ENCODE measurements at regions not wholly inside any gene's neighbourhood (a gene's known extent, or its start where the extent isn't known, plus 50 kb on each side); places are given as distances from the start of the nearest gene placed in this dataset.
"Not testable (repeated sequence)": the region's sequence is repeated elsewhere in the genome, so short reads cannot be mapped to it uniquely, and the experiment has no call there.

DNA sequence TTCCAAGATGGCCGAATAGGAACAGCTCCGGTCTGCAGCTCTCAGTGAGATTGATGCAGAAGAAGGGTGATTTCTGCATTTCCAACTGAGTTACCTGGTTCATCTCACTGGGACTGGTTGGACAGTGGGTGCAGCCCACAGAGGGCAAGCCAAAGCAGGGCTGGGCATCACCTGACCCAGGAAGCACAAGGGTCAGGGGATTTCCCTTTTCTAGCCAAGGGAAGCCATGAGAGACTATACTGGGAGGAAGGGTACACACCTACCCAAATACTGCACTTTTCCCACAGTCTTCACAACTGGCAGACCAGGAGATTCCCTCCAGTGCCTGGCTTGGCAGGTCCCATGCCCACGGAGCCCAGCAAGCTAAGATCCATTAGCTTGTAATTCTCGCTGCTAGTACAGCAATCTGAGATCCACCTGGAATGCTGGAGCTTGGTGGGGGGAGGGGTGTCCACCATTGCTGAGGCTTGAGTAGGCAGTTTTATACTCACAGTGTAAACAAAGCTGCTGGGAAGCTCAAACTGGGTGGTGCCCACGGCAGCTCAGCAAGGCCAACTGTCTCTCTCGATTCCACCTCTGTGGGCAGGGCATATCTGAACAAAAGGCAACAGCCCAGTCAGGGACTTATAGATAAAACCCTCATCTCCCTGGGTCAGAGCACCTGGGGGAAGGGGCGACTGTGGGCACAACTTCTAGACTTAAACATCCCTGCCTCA is 365.8 kb downstream of the SPRY2 start:
- DNase-seq (ENCODE audit: low read depth): not testable (repeated sequence)

DNA sequence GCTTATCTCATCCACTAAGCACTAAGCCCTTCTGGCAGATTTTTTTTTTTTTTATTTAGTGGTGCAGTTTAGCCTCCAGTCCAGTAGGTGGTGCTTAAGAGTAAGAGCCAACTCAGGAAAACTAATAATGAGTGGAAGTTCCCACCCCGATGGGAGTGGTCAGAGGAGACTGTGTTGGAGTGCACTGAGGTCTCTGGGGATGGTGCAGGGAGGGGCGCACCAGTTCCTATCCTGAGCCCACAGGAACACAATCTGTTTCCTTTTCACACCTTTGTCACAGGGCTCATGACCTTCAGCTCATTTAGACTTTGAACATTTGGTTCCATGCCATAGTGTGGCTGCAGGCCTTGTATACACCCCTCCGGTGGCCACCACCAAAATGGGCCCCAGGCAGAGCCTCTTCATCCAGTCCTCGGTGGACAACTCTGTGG is 367.4 kb downstream of the SPRY2 start:
- no peak for DNase-seq (ENCODE audit: low read depth)

DNA sequence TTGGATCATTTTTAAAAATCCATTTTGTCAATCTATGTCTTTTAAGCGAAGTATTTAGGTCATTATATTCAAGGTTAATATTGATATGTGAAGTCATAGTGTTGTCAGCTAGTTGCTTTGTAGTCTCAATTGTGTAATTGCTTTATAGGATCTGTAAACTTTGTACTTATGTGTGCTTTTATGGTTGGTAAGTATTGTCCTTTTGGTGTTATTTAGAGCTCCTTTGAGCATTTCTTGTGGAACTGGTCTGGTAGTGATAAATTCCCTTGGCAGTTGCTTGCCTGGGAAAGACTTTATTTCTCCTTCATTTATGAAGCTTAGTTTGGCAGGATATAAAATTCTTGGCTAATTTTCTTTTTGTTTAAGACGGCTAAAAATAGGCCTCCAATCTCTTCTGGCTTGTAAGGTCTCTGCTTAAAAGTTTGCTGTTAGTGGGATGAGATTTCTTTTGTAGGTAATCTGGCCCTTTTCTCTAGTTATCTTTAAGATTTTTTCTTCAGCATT is 368.8 kb downstream of the SPRY2 start:
- DNase-seq (ENCODE audit: low read depth): no peak

DNA sequence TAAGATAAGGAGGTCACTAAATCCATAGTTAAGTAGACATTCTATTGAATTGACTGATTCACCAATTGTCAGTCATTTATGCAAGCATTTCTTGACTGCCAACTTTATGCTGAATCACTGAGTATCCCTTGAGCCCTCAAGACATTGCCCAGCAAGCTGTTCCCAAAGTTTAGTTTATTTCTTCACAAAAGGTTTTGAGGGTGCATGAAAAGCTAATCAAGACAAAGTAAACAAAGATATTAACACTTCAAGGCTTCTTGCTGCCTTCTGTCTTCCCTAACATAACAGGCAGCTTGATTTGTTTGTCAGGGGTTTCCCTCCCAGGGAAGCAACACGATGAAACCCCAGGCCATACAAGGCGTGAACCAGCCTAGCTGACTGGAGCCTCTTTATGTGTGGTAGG is 374.4 kb downstream of the SPRY2 start:
- DNase-seq (ENCODE audit: low read depth): no peak

DNA sequence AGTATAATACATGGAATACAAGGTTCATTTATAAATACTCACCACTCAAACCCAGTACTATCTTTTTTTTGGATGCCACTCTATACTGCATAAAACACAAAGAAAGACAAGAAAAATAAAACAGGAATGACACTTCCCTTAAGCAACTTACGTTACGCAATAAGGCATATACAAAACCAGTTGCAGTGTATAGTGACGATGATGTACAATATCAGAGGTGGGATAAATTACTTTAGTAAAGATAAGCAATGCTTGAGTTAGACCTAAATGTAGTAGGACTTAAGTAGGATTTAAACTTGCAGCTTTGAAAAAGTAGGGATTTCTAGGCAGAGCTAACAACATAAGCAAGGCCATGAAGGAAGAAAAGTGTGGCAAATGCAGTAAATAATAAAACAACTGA is 374.9 kb downstream of the SPRY2 start:
- DNase-seq (ENCODE audit: low read depth): no peak

DNA sequence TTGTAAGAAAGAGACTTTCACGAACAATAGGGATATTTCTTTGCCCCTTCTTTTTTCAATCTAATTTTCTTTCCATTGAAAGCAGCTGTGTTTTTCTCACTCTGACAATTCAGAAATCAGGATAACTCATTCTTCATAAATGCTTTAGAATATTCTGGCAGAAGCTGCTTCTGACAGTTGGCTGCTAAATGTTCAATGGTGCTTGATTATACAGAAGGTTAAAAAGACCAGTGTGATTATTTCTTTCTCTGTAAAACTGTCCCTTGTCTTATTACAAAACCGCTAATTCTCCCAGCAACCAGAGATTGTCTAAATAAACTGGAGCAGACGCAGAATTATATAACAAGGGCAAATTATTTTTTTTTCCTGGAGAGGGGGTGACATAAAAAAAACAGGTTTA is 394.4 kb downstream of the SPRY2 start:
- no peak for DNase-seq (ENCODE audit: low read depth)

DNA sequence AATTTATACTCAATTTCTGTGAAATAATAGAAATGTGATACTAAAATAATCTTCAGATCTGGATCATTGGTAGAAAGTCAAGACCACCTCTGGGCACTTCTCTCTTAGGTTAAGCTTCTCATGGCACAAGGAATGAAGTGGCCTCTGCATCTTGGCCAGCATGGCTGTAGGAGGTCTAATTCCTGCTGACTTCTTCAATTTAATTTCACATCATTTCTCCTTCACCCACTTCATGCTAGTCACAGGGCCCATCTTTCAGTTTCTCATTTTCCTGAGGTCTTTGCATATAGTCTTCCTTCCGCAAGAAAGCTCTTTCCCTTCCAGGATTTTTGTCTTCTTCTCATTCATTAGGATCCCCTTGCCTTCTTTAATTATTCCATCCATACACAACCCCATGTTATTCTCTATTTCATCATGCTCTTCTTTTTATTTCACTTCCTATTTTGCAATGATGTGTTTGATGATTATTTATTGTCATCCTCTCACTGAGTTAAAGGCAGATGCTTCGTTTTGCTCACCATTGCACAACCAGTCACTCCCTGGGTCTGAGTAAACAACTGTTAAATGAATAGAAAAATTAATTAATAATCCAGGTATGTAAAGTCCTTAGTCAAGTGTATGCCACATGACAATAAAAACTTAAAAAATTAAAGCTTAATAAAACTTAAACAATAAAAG is 397.4 kb downstream of the SPRY2 start:
- no peak for DNase-seq (ENCODE audit: low read depth)

DNA sequence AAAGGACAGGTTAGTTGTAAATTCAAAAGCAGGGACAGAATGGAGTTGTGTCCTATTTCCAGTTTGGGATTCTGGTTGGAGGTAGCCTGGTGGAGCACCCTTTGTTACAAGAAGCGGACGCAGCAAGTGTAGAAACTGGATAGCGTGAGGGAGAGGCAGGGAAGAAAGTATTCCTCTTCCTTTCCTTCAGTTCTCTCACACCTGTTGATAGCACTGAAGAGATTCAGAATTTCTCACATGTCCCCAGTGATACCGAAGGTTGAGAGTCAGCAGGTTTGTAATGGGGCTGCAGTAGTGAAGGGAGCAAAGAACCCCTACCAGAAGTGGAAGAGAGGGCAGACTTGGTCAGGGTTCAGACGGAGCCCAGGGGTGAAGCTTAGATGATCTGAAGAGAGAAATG is 399.2 kb downstream of the SPRY2 start:
- no peak for DNase-seq (ENCODE audit: low read depth)

DNA sequence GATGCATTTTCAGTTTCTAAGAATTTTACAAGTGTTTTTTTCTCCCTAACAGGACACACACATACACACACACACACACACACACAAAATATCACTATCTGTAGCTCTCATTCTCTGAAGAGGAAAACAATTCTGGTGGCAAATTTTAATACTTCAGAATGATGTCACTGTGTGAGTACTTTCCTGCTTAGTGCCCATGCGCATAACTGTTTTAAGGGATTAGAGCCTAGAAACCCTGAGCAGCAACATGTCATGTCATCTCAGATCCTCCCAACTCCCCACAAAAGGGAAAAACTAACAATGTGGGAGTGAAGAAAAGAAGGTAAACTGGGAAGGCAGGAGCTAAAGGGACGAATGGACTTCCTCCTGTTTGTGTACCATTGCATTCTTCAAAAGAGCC is 401.2 kb downstream of the SPRY2 start:
- no peak for DNase-seq (ENCODE audit: low read depth)

DNA sequence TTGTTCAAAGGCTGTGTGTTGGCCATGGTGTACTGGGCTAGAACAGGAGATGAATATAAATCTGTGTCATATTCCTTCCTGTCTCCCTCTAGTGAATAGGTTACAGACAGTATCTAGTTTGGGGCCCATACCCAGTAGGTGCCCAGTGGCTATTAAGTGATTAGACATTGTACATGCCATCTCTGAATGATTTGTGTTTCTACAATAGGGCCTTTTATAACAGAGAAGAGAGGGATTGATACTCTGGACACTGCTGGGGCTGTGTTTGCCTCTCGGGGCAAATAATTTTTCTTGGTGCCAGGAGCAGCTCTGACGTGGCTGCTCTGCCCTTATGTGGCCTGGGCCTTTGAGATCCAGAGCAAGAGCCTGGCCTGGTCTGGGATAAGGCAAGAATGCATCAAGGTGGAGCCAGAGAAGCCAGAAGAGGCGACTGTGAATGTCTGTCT is 403.1 kb downstream of the SPRY2 start:
- DNase-seq (ENCODE audit: low read depth): no peak

DNA sequence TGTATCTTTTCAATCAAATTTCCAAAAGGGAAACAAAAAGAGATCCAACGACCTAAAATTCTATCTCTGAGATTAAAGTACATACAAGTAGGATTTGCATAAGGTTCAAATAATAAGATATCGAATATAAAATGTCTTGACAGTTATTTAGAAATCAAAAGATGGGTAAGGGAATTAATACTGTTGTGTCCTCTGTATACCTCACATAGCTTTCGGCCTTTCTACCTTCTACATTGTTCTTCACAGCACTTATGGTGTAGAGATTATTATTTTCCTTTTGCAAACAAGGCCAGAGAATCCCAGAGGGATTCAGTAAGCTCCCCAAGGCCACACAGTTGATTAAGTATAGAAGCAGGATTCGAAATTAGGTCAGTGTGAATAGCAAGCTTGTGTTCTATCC is 403.6 kb downstream of the SPRY2 start:
- no peak for DNase-seq (ENCODE audit: low read depth)

DNA sequence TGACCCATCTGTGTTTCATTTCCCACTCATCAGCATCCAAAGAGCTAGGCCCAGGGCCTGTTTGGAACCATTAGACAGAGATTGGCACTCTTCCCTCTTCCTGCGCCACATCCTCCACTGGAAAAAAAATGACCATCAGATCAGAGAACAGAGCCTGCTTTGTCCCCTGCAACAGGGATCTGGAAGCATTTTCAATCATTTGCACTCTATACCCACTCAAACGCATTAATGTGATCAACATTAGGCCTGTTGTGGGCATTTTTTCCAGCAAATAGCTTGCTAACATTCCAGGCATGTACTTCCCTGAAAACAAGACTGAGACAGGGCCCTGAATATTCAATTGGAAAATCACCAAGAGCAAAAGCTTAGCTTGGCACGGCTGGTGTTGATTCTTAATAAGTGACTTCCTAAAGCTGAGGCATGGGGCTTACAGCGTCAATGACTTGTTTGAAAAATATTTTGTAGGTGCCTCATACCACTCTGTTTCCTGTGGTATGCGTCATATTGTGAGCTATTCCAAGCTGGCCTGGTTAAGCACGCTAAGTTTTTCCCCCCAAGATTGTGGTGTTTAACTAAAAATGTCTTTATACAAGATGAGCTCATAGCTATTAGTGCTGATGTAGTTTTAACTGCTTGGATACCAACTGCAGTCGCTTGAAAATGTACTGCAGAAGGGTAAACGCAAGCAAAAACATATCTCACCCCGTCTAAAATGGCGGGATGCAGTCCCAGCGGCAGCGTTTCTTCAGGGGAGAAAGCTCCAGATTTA is 404.4 kb downstream of the SPRY2 start:
- DNase-seq (ENCODE audit: low read depth): no peak

DNA sequence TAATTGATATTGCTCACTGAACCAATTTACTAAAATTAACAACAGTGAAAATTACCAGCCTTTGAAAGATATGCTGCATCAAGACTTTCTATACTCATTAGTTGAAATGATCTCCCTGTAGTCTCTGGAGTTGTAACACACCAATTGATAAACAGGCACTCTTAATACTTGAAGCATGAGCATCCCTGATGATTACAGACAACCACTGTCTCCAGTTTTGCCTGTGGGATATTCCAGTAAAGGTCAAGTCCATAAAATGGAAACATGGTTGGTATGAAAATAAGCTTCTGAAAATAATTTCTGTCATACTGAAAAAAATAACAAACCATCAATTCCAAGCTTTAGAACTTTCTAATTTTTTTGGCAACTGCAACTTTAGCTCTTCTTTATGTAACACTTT is 405.8 kb downstream of the SPRY2 start:
- DNase-seq (ENCODE audit: low read depth): no peak

DNA sequence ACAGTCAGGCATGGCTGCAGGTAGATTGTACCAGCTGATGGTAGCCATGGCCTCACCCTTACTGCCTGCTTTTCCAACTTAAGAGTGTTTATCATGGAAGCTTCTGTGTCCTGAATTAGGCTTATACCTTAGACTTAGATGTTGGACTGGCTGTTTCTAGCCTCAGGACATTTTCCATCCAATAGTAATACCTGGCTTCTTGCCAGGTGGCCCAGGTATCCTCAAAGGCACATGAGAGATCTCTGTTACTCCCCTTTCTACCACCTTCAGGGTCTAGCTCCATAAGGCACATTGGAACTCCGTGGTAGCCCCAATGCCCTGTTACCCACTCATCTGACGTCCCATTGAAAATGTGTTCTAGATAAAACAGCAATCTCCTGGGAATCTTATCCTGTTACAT is 407.5 kb downstream of the SPRY2 start:
- no peak for DNase-seq (ENCODE audit: low read depth)

DNA sequence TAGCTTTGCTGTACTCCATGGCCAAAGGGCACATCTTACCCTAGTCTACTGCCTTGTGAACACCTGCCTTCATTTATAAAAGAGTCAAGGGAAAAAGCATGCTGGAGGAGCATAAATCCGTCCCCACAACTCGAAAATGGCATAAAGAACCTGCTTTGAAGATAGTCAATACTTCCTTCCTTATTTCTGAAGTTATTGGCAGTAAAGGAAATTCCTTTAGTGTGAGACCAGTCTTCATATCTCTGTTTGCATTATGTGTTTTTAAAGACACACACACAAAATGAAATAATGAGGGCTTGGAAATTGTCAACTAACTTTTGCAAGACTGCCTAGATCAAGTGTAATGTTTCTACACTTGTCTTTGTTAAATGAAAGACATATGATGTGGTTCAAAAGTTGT is 408.4 kb downstream of the SPRY2 start:
- DNase-seq (ENCODE audit: low read depth): no peak

DNA sequence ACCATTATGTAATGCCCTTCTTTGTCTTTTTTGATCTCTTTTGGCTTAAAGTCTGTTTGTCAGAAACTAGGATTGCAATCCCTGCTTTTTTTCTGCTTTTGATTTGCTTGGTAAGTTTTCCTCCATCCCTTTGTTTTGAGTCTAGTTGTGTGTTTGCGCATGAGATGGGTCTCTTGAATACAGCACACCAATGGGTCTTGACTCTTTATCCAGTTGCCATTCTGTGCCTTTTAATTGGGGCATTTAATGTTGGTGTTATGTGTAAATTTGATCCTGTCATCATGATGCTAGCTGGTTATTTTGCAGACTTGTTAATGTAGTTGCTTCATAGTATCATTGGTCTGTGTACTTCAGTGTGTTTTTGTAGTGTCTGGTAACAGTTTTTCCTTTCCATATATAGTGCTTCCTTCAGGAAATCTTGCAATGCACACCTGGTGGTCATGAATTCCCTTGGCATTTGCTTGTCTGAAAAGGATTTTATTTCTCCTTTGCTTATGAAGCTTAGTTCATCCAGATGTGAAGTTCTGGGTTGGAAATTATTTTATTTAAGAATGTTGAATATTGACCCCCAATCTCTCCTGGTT is 416.9 kb downstream of the SPRY2 start:
- DNase-seq (ENCODE audit: low read depth): not testable (repeated sequence)

DNA sequence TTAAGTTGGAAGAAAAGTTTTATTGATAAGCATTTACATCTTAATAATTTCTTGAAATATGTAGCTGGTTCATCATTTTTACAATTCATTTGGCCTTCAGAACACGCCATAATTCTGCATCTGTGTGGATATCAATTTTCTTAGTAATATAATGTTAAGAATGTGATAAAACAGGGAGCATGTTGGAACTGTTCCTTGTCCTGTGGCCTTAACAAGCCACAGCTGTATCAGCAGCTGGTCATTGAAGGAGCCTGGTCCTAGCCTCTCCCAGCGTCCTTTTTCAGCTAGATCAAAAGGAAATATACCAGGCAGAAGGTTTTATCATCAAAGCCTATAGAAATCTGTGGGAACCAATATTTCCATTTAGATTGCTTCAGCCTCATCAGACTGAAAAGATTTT is 421.8 kb downstream of the SPRY2 start:
- DNase-seq (ENCODE audit: low read depth): no peak

DNA sequence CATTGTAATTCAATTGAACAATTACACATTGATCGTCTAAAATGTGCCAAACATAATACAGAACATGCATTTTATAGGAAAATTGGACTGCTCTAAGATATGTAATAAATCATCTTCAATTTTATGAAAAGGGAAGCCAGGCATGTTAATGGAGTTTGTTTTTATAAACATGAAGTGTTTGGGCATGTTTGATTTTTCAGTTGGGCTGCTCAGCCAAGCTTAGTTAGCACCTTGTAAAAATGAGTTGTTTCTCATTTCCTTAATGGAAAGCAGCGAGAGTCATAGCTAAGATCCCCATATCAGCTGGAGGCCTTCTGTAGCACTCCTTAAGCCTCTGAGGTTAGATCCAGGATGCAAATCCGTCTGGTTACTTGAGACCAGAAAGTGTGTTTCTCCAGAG is 422.3 kb downstream of the SPRY2 start:
- DNase-seq (ENCODE audit: low read depth): no peak

DNA sequence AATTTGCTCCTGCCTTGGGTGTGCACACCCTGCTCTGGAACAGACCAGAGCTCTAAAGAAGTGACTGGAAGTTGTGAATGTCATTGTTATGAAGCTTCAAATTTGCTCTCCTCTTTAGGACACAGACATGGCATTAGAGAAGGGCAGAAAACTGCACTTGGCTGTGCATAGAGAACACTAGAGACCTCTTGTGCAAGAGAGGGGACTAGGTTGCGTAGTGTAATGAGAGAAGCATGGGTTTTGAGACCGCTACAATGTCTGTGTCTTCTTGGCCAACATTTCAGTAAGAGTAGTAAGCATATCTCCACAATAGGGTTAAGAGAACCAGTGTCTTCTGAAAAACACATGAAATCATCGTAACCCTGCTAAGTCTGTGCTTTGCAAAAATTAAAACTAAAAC is 423.3 kb downstream of the SPRY2 start:
- DNase-seq (ENCODE audit: low read depth): no peak

DNA sequence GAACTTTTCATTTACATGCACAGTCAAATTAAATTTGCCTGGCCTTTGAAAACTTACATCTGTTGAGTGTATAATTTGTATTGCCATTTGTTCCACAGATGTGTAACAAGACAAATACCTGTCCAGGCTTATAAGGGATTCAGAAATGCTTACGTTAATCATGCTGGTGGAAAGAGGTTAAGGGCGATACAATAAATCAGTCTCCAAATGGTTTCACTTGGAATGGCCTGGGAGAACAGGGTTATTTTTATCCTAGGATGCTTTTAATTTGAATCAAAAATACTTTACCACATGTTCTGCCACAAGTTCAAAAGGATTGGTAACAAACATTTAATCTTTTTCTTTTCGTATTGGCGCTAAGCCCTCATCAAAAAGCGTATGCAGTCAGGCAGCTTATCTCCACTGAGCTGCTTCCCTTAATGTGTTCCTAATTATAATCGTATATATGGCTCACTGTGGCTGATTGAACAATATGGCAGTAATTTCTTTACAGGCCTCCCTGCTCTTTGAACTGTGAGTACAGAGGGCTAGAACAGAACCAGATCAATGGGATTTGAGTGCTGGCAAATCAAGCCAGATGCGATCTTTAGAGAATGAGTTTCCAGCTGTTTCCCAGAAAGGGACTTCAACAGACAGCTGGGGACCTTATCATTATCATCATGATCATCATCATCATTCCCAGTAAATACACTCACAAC is 425.7 kb downstream of the SPRY2 start:
- no peak for DNase-seq (ENCODE audit: low read depth)

DNA sequence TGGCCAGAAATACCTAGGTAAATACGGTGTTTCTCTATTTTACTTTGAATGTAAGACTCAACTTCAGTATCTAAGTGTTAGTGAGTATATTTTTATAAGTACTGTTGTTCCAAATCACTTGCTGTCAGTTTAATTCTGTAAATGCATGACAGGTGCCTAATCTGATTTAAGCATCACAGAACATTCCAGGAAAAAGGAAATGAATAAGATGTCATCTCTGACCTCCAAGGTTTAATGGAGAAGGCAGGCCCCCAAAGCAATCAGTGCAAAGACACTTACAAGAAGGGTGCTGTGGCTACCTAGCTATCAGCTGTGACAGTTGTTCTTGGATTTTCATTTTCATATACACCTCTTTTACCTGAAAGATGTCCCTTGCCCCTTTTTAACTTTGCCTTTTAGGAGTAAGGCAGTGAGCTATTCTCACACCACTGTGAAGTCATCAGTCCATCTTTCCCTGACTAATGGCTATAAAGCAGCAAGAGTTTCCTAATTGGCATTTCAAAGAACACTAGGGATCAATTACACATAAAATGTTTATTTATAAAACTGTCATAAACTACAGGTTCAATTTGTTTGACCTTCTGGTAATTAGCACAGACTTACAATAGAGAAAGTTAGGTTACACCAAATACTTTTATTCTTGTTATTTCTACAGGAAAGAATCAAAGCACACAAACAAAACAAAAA is 427.6 kb downstream of the SPRY2 start:
- DNase-seq (ENCODE audit: low read depth): no peak

Data from stimulated activated CD8-positive, alpha-beta memory T cell treated with anti-CD3 and anti-CD28 coated beads, Interleukin-12 subunit alpha, Interleukin-12 subunit beta, amount 100 ng/mL, for 1 hour (primary cell).